B cell (primary cell): ENCODE measurements at regions not wholly inside any gene's neighbourhood (a gene's known extent, or its start where the extent isn't known, plus 50 kb on each side); places are given as distances from the start of the nearest gene placed in this dataset.

Experiments
- EZH2 ChIP-seq: IDR thresholded peaks from 2 replicates; pipeline ENCODE4 v1.6.1; 2012; ENCODE audit warnings: borderline replicate concordance, low read depth, mild to moderate bottlenecking, moderate library complexity, low read length; ENCODE audit not compliant: insufficient read depth, poor library complexity, severe bottlenecking
- TF ChIP-seq, protein P1 (sequence below): fragments of 200-600 bp; IDR thresholded peaks from one replicate; pipeline ENCODE4 v1.8.0; 2022; ENCODE audit warnings: antibody characterized with exemption, mild to moderate bottlenecking

GRCh38 chr5:84550222-84550621, 165.5 kb upstream of the EDIL3 start:
- TF ChIP-seq, protein P1, sequence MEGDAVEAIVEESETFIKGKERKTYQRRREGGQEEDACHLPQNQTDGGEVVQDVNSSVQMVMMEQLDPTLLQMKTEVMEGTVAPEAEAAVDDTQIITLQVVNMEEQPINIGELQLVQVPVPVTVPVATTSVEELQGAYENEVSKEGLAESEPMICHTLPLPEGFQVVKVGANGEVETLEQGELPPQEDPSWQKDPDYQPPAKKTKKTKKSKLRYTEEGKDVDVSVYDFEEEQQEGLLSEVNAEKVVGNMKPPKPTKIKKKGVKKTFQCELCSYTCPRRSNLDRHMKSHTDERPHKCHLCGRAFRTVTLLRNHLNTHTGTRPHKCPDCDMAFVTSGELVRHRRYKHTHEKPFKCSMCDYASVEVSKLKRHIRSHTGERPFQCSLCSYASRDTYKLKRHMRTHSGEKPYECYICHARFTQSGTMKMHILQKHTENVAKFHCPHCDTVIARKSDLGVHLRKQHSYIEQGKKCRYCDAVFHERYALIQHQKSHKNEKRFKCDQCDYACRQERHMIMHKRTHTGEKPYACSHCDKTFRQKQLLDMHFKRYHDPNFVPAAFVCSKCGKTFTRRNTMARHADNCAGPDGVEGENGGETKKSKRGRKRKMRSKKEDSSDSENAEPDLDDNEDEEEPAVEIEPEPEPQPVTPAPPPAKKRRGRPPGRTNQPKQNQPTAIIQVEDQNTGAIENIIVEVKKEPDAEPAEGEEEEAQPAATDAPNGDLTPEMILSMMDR: no peak
- TF ChIP-seq EZH2: no peak
